CD14-positive monocyte (primary cell): ENCODE measurements at regions not wholly inside any gene's neighbourhood (a gene's known extent, or its start where the extent isn't known, plus 50 kb on each side); places are given as distances from the start of the nearest gene placed in this dataset.

Experiments used
- DNase-seq, 3 donors: peaks; one replicate each; pipeline ENCODE4 v3.0.0-alpha.2; 2011 to 2022
- H2AFZ ChIP-seq: 2 replicates; pipeline ENCODE4 v1.6.0; 2012; ENCODE audit warnings: mild to moderate bottlenecking, low read depth, low read length, inconsistent platforms; ENCODE audit not compliant: insufficient read depth, poor library complexity, severe bottlenecking
- H3K27ac ChIP-seq, 2 donors: 1 replicate in 1 of 2; 2 replicates in 1 of 2; pipeline ENCODE4 v1.5.1; 2012 to 2013; ENCODE audit warnings: low read length in 2 of 2, control low read depth in 1 of 2, inconsistent platforms in 1 of 2, low read depth in 1 of 2, mild to moderate bottlenecking in 1 of 2
- H3K27me3 ChIP-seq, 2 donors: one replicate each; pipeline versions ENCODE4 v1.6.0 to v1.6.1; 2011 to 2013; ENCODE audit warnings: low read length in 2 of 2; ENCODE audit not compliant: control insufficient read depth in 2 of 2, insufficient read depth in 2 of 2
- H3K36me3 ChIP-seq, 2 donors: replicated peaks in 1 of 2; 1 replicate in 1 of 2; 2 replicates in 1 of 2; pipeline versions ENCODE4 v1.5.1 to v1.6.1; 2012 to 2013; ENCODE audit warnings: low read length in 2 of 2, control low read depth in 1 of 2, inconsistent platforms in 1 of 2, mild to moderate bottlenecking in 1 of 2; ENCODE audit not compliant: insufficient read depth in 2 of 2, control insufficient read depth in 1 of 2
- H3K4me1 ChIP-seq, 2 donors: 1 replicate in 1 of 2; 2 replicates in 1 of 2; pipeline versions ENCODE4 v1.5.1 to v1.6.1; 2012 to 2013; ENCODE audit warnings: low read length in 2 of 2, control low read depth in 1 of 2, inconsistent platforms in 1 of 2, mild to moderate bottlenecking in 1 of 2, moderate library complexity in 1 of 2; ENCODE audit not compliant: insufficient read depth in 2 of 2, control insufficient read depth in 1 of 2
- H3K4me2 ChIP-seq: replicated peaks from 2 replicates; pipeline ENCODE3; 2012; ENCODE audit warnings: low read length, moderate library complexity, mild to moderate bottlenecking; ENCODE audit not compliant: poor library complexity, severe bottlenecking; ENCODE audit errors: extremely low read depth
- H3K4me3 ChIP-seq, 3 experiments: fragments of 200-600 bp in 1 of 3; sonication (generic) in 1 of 3; replicated peaks in 1 of 3; 1 replicate in 2 of 3; 2 replicates in 1 of 3; pipeline ENCODE4 v1.5.1; 2011 to 2013; ENCODE audit warnings: low read length in 3 of 3, mild to moderate bottlenecking in 3 of 3, control low read depth in 2 of 3, low read depth in 2 of 3, inconsistent platforms in 1 of 3, moderate library complexity in 1 of 3
- H3K79me2 ChIP-seq: 2 replicates; pipeline ENCODE4 v1.6.0; 2012; ENCODE audit warnings: mild to moderate bottlenecking, control low read depth, inconsistent platforms, low read length, moderate library complexity; ENCODE audit not compliant: insufficient read depth
- H3K9ac ChIP-seq: 2 replicates; pipeline ENCODE4 v1.6.0; 2017; ENCODE audit warnings: low read length, mild to moderate bottlenecking; ENCODE audit not compliant: insufficient read depth, poor library complexity, severe bottlenecking
- H3K9me3 ChIP-seq, 2 donors: replicated peaks in 1 of 2; 1 replicate in 1 of 2; 2 replicates in 1 of 2; pipeline versions ENCODE4 v1.5.1 to v1.6.1; 2012 to 2013; ENCODE audit warnings: low read length in 2 of 2, control low read depth in 1 of 2; ENCODE audit not compliant: control insufficient read depth in 1 of 2, insufficient read depth in 1 of 2
- H4K20me1 ChIP-seq: 2 replicates; pipeline ENCODE4 v1.6.0; 2012; ENCODE audit warnings: mild to moderate bottlenecking, low read length, control low read depth, moderate library complexity; ENCODE audit not compliant: insufficient read depth
- H3K27ac Mint-ChIP-seq, 7 donors: one replicate each; pipeline ENCODE4 v1.8.0; 2020; ENCODE audit warnings: mild to moderate bottlenecking in 7 of 7, mixed read lengths in 7 of 7, moderate library complexity in 6 of 7, inconsistent platforms in 2 of 7
- H3K27me3 Mint-ChIP-seq, 3 donors: one replicate each; pipeline ENCODE4 v1.8.0; 2021 to 2022; ENCODE audit warnings: low read depth in 3 of 3, mild to moderate bottlenecking in 3 of 3, mixed read lengths in 3 of 3, moderate library complexity in 3 of 3, inconsistent platforms in 1 of 3
- H3K36me3 Mint-ChIP-seq, 2 donors: one replicate each; pipeline ENCODE4 v1.8.0; 2020; ENCODE audit warnings: mixed read lengths in 2 of 2, inconsistent platforms in 1 of 2, mild to moderate bottlenecking in 1 of 2
- H3K4me1 Mint-ChIP-seq: one replicate; pipeline ENCODE4 v1.8.0; 2020; ENCODE audit warnings: mild to moderate bottlenecking, mixed read lengths
- H3K4me3 Mint-ChIP-seq, 2 donors: one replicate each; pipeline ENCODE4 v1.8.0; 2020; ENCODE audit warnings: mild to moderate bottlenecking in 2 of 2, mixed read lengths in 2 of 2, moderate library complexity in 1 of 2
- H3K9me3 Mint-ChIP-seq, 7 donors: one replicate each; pipeline ENCODE4 v1.8.0; 2020 to 2022; ENCODE audit warnings: mixed read lengths in 7 of 7, mild to moderate bottlenecking in 6 of 7, moderate library complexity in 6 of 7, inconsistent platforms in 2 of 7
- CTCF ChIP-seq: fragments of 200-600 bp; IDR thresholded peaks from one replicate; pipeline ENCODE4 v1.8.0; 2022; ENCODE audit warnings: antibody characterized with exemption, mild to moderate bottlenecking
- WGBS: methylation state at CpG from one replicate; pipeline ENCODE4 v1.1.5; 2013; ENCODE audit warnings: missing lambda C conversion rate; ENCODE audit not compliant: insufficient coverage; 5-methylcytosine and 5-hydroxymethylcytosine counted together
- intact Hi-C, 2 donors: fragments of 100-400 bp; cut with micrococcal nuclease; formaldehyde crosslinking; loops; one replicate each; pipeline versions ENCODE4 v1.15.0 to v1.15.1; 2023

DNA sequence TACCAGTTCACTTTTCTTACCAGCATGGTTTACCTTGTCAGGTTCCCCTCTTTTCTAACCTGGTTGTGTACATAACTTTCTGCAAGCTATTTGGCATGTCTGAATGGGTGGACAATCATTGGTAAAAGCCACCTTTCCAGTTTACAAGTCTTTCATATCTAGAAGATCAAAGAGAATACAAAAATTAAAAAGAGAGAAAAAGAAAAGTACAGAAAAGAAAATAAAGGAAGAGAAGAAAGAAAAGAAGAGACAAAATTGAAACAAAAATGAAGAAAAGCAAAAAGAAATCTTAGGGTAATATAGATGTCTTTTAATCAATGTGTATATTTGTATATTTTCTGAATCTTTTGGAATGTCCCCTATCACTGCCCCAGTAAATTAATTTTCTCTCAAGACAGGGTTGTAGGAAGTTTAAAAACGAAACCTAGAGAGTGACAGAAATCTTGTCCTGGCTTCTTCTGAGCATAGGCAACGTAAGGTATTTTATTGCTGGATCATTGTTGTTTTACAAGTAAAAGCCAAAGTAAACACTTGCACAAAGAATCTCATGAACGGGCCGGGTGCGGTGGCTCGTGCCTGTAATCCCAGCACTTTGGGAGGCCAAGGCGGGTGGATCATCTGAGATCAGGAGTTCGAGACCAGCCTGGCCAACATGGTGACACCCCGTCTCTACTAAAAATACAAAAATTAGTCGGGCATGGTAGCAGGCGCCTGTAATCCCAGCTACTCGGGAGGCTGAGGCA is 98.7 kb upstream of the IFNE start:
- no peak overlapping the region for H3K27ac Mint-ChIP-seq
- Histone ChIP-seq H3K9me3 (no peaks in the 10 kb centered on the region), H3K27me3 (no peaks in the 10 kb centered on the region), H4K20me1 (no peaks in the 10 kb centered on the region), H3K4me3 (no peak overlapping the region), H2AFZ (no peak overlapping the region), H3K4me2 (no peak overlapping the region), H3K4me1 (no peaks in the 10 kb centered on the region), H3K9ac (no peak overlapping the region), H3K27ac (no peak overlapping the region), H3K36me3 (no peaks in the 10 kb centered on the region), H3K79me2 (no peaks in the 10 kb centered on the region)
- peaks cover 9% of the 10 kb centered on the region for H3K4me1 Mint-ChIP-seq
- H3K36me3 Mint-ChIP-seq, result no peaks in the 10 kb centered on the region
- peaks cover 0 to 2% (median 0%) of the 10 kb centered on the region in 7 donors for H3K9me3 Mint-ChIP-seq
- H3K27me3 Mint-ChIP-seq, result peaks cover 1 to 3% (median 2%) of the 10 kb centered on the region in 3 donors
- DNase-seq, result no peak
- TF ChIP-seq CTCF, result no peak
- no peak overlapping the region for H3K4me3 Mint-ChIP-seq
- WGBS, result 100% methylated on average over 4 of the region's 12 CpGs
- intact Hi-C loops, result no loop called here

- no peak overlapping the region for H3K4me2 ChIP-seq
- no CpG with 5 or more reads among the region's 3 CpGs for WGBS
- no peak overlapping the region for H2AFZ ChIP-seq
- H3K9me3 Mint-ChIP-seq, result peaks cover 0 to 2% (median 0%) of the 10 kb centered on the region in 7 donors
- no peaks in the 10 kb centered on the region for H3K4me1 ChIP-seq
- peaks cover under 1% of the 10 kb centered on the region for H3K4me1 Mint-ChIP-seq
- no peaks in the 10 kb centered on the region for H3K9me3 ChIP-seq
- no peak overlapping the region for H3K4me3 ChIP-seq
- H3K27me3 ChIP-seq, result no peaks in the 10 kb centered on the region
- peaks cover 0 to 3% (median 0%) of the 10 kb centered on the region in 3 donors for H3K27me3 Mint-ChIP-seq
- H3K36me3 ChIP-seq, result no peaks in the 10 kb centered on the region
- TF ChIP-seq CTCF, result no peak
- no peak for DNase-seq
- H3K27ac Mint-ChIP-seq, result no peak overlapping the region
- no peaks in the 10 kb centered on the region for H4K20me1 ChIP-seq
- H3K79me2 ChIP-seq, result no peaks in the 10 kb centered on the region
- H3K36me3 Mint-ChIP-seq, result no peaks in the 10 kb centered on the region
- H3K4me3 Mint-ChIP-seq, result no peak overlapping the region
- no peak overlapping the region for H3K27ac ChIP-seq
- H3K9ac ChIP-seq, result no peak overlapping the region
- intact Hi-C loops, result no loop called here
These were observed 101.7 kb upstream of the IFNE start for GRCh38 chr9:21583628-21584377.
